ENCODE measurements at regions not wholly inside any gene's neighbourhood (a gene's known extent, or its start where the extent isn't known, plus 50 kb on each side); places are given as distances from the start of the nearest gene placed in this dataset.

GRCh38 chr18:51397347-51397962, 200.0 kb upstream of the MEX3C start:
- TF ChIP-seq SIN3A (IDR thresholded peaks at IDR 0.05; ENCODE audit: borderline replicate concordance, low read depth, low read length): no peak
- TF ChIP-seq POLR2AphosphoS5 (IDR thresholded peaks at IDR 0.05; ENCODE audit: low read depth, low read length): no peak
- TF ChIP-seq EZH2phosphoT487 (IDR thresholded peaks at IDR 0.05; ENCODE audit: borderline replicate concordance, low read depth): no peak
- no peak for TF ChIP-seq CTCF (IDR thresholded peaks at IDR 0.05)
- TF ChIP-seq REST (IDR thresholded peaks at IDR 0.05; ENCODE audit: low read depth, low read length): no peak
- TF ChIP-seq GABPA (IDR thresholded peaks at IDR 0.05; ENCODE audit: low read depth): no peak
- TF ChIP-seq TAF1 (IDR thresholded peaks at IDR 0.05; ENCODE audit: borderline replicate concordance, low read depth, low read length): no peak
- TF ChIP-seq FOXM1 (IDR thresholded peaks at IDR 0.05; ENCODE audit: low read depth): no peak
- TF ChIP-seq SMC3 (IDR thresholded peaks at IDR 0.05; ENCODE audit: low read depth, low read length): no peak
- TF ChIP-seq NRF1 (IDR thresholded peaks at IDR 0.05; ENCODE audit: low read depth, low read length): no peak
- no peak for TF ChIP-seq EP300 (IDR thresholded peaks at IDR 0.05; ENCODE audit: borderline replicate concordance in 1 of 2, low read depth in 1 of 2, low read length in 1 of 2)

Measured in SK-N-SH (cell line).